Ishikawa (cell line): ENCODE measurements at regions not wholly inside any gene's neighbourhood (a gene's known extent, or its start where the extent isn't known, plus 50 kb on each side); places are given as distances from the start of the nearest gene placed in this dataset.

Experiments used
- CEBPB ChIP-seq: IDR thresholded peaks from 2 replicates; pipeline ENCODE4 v1.6.1; 2012
- CREB1 ChIP-seq: IDR thresholded peaks from 2 replicates; pipeline ENCODE4 v1.6.1; 2012; ENCODE audit warnings: low read depth
- EGR1 ChIP-seq: IDR thresholded peaks from 2 replicates; pipeline ENCODE4 v1.6.1; 2012
- EP300 ChIP-seq: IDR thresholded peaks from 2 replicates; pipeline ENCODE4 v1.6.1; 2012; ENCODE audit warnings: borderline replicate concordance
- FOXM1 ChIP-seq: IDR thresholded peaks from 2 replicates; pipeline ENCODE4 v1.6.1; 2012; ENCODE audit warnings: low read depth, borderline replicate concordance
- NFIC ChIP-seq: IDR thresholded peaks from 2 replicates; pipeline ENCODE4 v1.6.1; 2012
- RAD21 ChIP-seq: IDR thresholded peaks from 2 replicates; pipeline ENCODE4 v1.6.1; 2012; ENCODE audit warnings: low read depth
- TAF1 ChIP-seq: IDR thresholded peaks from 2 replicates; pipeline ENCODE4 v1.6.1; 2012; ENCODE audit warnings: low read depth, mild to moderate bottlenecking
- TCF12 ChIP-seq: IDR thresholded peaks from 2 replicates; pipeline ENCODE4 v1.6.1; 2012; ENCODE audit warnings: low read depth
- TEAD4 ChIP-seq: IDR thresholded peaks from 2 replicates; pipeline ENCODE4 v1.6.1; 2012
- YY1 ChIP-seq: IDR thresholded peaks from 2 replicates; pipeline ENCODE4 v1.6.1; 2012; ENCODE audit warnings: low read depth
- ZBTB7A ChIP-seq: IDR thresholded peaks from 2 replicates; pipeline ENCODE4 v1.6.1; 2012; ENCODE audit warnings: low read depth
- TF ChIP-seq, protein P1 (sequence below): IDR thresholded peaks from 2 replicates; pipeline ENCODE4 v1.6.1; 2012
- TF ChIP-seq, protein P2 (sequence below): IDR thresholded peaks from 2 replicates; pipeline ENCODE4 v1.6.1; 2012; ENCODE audit warnings: low read depth, mild to moderate bottlenecking
- TF ChIP-seq, protein P3 (sequence below): IDR thresholded peaks from 2 replicates; pipeline ENCODE4 v1.6.1; 2012

DNA sequence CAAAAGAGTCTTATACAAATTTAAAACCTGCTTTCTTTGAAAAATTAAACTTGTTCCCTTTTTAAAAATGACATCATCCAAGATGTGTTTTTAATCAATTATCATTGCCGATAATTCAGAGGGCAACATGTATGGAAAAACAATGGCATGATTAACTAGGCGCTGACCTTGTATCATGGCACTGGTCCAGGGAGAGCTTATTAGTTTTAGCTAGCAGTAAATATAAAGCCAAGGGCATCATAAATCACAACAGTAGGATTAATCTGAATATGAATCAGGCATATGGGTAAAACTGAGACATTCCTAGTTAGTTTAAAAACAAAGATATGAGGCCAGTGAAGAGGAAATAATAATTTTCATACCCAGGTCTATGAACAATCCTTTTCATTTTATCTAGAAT lies 374.0 kb downstream of the HDGFL1 start:
- TF ChIP-seq NFIC (no peak), YY1 (no peak), TCF12 (no peak), TAF1 (no peak), EP300 (no peak), CEBPB (no peak), CREB1 (no peak), EGR1 (no peak), TEAD4 (no peak), ZBTB7A (no peak), RAD21 (no peak), FOXM1 (no peak)
- TF ChIP-seq, protein P1, sequence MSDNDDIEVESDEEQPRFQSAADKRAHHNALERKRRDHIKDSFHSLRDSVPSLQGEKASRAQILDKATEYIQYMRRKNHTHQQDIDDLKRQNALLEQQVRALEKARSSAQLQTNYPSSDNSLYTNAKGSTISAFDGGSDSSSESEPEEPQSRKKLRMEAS: no peak
- TF ChIP-seq, protein P2, sequence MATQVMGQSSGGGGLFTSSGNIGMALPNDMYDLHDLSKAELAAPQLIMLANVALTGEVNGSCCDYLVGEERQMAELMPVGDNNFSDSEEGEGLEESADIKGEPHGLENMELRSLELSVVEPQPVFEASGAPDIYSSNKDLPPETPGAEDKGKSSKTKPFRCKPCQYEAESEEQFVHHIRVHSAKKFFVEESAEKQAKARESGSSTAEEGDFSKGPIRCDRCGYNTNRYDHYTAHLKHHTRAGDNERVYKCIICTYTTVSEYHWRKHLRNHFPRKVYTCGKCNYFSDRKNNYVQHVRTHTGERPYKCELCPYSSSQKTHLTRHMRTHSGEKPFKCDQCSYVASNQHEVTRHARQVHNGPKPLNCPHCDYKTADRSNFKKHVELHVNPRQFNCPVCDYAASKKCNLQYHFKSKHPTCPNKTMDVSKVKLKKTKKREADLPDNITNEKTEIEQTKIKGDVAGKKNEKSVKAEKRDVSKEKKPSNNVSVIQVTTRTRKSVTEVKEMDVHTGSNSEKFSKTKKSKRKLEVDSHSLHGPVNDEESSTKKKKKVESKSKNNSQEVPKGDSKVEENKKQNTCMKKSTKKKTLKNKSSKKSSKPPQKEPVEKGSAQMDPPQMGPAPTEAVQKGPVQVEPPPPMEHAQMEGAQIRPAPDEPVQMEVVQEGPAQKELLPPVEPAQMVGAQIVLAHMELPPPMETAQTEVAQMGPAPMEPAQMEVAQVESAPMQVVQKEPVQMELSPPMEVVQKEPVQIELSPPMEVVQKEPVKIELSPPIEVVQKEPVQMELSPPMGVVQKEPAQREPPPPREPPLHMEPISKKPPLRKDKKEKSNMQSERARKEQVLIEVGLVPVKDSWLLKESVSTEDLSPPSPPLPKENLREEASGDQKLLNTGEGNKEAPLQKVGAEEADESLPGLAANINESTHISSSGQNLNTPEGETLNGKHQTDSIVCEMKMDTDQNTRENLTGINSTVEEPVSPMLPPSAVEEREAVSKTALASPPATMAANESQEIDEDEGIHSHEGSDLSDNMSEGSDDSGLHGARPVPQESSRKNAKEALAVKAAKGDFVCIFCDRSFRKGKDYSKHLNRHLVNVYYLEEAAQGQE: no peak
- TF ChIP-seq, protein P3, sequence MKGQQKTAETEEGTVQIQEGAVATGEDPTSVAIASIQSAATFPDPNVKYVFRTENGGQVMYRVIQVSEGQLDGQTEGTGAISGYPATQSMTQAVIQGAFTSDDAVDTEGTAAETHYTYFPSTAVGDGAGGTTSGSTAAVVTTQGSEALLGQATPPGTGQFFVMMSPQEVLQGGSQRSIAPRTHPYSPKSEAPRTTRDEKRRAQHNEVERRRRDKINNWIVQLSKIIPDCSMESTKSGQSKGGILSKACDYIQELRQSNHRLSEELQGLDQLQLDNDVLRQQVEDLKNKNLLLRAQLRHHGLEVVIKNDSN: no peak

DNA sequence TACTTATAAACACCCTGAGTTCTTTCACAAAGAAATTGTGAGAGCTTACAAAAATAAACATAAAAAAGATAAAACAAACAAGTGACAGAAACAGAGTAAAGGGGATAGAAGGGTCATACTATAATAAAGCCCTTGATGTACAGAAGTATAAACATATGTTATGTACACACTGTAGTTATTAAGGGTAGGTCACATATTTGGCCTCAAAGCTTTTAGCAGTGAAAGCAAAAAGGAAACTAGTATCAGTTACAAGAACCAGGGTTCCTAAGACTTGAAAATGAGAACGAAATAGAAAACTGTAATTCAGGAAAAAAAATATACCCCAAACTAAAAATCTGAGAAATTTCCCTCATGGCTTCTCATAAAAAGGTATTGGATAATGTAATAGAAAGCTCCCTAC lies 380.6 kb downstream of the HDGFL1 start:
- TF ChIP-seq YY1 (no peak), TAF1 (no peak), TCF12 (no peak), TEAD4 (no peak), CREB1 (no peak), CEBPB (no peak), RAD21 (no peak)
- TF ChIP-seq, protein P2: no peak
- TF ChIP-seq, protein P1: no peak

DNA sequence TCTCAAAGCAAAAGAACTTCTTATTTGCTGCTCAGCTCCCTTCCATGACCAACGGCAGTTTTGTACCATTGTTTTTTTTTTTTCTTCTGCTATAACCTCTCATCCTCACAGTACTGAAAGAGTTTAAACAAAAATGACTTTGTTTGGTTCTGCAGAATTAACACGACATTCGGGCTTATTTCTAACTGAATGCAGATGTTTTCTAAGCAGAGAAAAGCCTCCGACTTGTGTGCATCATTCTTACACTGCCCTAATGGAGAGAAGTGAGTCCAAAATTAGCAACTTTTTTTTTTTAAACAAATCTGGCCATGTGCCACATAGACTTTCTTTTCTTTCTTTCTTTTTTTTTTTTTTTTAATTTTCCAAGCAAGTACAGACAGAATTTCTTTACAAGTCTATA lies 382.7 kb downstream of the HDGFL1 start:
- TF ChIP-seq CEBPB: no peak
- no peak for TF ChIP-seq CREB1
- TF ChIP-seq YY1: no peak
- no peak for TF ChIP-seq TEAD4
- no peak for TF ChIP-seq TAF1
- TF ChIP-seq, protein P3: no peak
- TF ChIP-seq FOXM1: no peak
- TF ChIP-seq RAD21: no peak
- no peak for TF ChIP-seq ZBTB7A
- no peak for TF ChIP-seq EP300
- TF ChIP-seq, protein P1: no peak
- TF ChIP-seq TCF12: no peak
- TF ChIP-seq, protein P2: no peak
- TF ChIP-seq EGR1: no peak
- TF ChIP-seq NFIC: no peak

DNA sequence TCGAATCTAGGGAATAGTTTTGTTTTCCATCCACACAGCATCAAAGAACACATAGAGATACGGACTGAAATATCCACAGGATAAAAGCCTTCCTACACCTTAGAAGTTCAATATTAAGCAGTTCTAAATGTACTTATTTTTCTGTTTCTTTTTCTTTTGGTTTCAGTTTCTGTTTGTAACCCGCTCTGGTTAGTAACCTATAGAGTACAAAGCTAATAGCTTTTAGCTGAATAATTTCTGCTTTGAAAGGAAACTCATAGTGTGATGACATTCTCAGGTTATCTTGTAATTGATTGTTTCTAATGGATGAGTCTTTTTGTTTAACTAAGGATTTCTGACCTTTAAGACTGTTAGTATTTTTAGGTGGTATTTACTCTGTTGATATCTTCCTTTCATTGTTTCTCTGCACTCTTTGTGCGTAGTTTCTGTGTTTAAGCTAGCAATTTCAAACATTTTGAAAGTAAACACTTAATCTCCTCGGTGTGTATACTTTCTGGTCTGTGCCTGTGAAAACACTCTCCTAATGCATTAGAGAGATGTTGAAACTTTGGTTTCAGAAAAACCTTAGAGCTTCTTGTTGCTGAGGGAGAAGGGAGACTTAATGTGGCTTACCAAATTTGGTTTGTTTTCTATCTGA lies 385.5 kb downstream of the HDGFL1 start:
- TF ChIP-seq, protein P1: no peak
- TF ChIP-seq EP300 (no peak), CEBPB (no peak), TEAD4 (no peak), CREB1 (no peak), RAD21 (no peak), NFIC (no peak), EGR1 (no peak), ZBTB7A (no peak), YY1 (no peak)
- TF ChIP-seq, protein P3: no peak
